ENCODE measurements at regions not wholly inside any gene's neighbourhood (a gene's known extent, or its start where the extent isn't known, plus 50 kb on each side); places are given as distances from the start of the nearest gene placed in this dataset.

DNA sequence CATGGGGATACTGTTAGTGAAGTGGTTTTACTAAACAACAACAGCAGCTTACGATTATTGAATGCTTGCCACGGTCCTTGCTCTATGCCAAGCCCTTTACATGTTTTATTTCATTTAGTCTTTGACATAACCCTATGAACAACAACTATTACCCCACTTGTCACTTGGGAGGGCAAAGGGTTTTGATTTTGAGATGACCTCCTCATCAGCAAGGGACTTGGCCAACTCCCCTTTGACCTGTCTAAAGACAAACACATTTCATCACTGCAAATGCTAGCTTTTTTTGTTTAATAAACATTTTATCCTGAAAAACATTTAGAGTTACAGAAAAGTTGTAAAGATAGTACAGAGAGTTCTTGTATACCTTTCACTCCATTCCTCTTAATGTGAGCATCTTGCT is 152.5 kb upstream of the WNT4 start:
- peaks cover 0 to 9% of the 10 kb centered on the region in 2 donors for H3K27me3 ChIP-seq (ENCODE audit: control insufficient read depth in 2 of 2, insufficient read depth in 2 of 2, low read length in 2 of 2)
- no peak for DNase-seq
- ChIA-PET POLR2A (no interaction called here), CTCF (no interaction called here)
- H3K4me3 ChIP-seq (ENCODE audit: low read length) = no peak overlapping the region
- ATAC-seq = no peak
- Mint-ChIP-seq H3K27ac (no peak overlapping the region), H3K27me3 (peaks cover 41 to 66% (median 51%) of the 10 kb centered on the region in 5 donors), H3K4me3 (no peak overlapping the region), H3K9me3 (peaks cover 0 to 11% (median 2%) of the 10 kb centered on the region in 11 donors), H3K4me1 (peaks cover 0 to 9% (median 0%) of the 10 kb centered on the region in 7 donors), H3K36me3 (peaks cover 0 to 5% (median 4%) of the 10 kb centered on the region in 5 donors)
- intact Hi-C loops (cut with micrococcal nuclease) = no loop called here
- no peaks in the 10 kb centered on the region for H3K9me3 ChIP-seq (ENCODE audit: control insufficient read depth in 2 of 3, low read length in 3 of 3)
- H3K27ac ChIP-seq (ENCODE audit: low read depth, low read length) = no peak overlapping the region
- no peaks in the 10 kb centered on the region for H3K36me3 ChIP-seq (ENCODE audit: control insufficient read depth in 2 of 3, insufficient read depth in 3 of 3, low read length in 3 of 3)
- H3K4me1 ChIP-seq (ENCODE audit: control insufficient read depth in 2 of 2, insufficient read depth in 2 of 2, low read length in 2 of 2) = no peaks in the 10 kb centered on the region

DNA sequence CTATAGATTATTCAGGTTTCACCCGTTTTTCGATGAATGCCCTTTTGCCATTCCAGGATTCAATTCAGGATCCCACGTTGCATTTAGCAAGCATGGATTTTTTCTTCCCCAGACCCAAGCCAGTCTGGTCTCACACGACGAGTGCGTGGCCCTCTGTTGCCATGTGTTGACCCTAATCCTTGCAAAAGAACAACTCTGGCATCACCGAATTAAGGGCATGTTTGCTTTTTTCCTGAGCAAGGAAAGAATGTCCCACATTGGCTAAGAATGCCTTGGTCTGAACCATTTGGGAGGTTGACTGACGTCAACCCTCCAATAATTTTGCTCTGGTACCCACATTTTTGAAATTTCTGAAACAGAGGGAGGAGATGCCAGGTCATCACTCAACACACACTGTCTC is 153.0 kb upstream of the WNT4 start:
- H3K4me1 ChIP-seq (ENCODE audit: control insufficient read depth in 2 of 2, insufficient read depth in 2 of 2, low read length in 2 of 2) = no peaks in the 10 kb centered on the region
- H3K9me3 ChIP-seq (ENCODE audit: control insufficient read depth in 2 of 3, low read length in 3 of 3) = no peaks in the 10 kb centered on the region
- DNase-seq (no peak), ATAC-seq (no peak)
- no peak overlapping the region for H3K4me3 ChIP-seq (ENCODE audit: low read length)
- H3K4me3 Mint-ChIP-seq = no peak overlapping the region
- H3K27me3 Mint-ChIP-seq = peaks cover 46 to 71% (median 56%) of the 10 kb centered on the region in 5 donors
- intact Hi-C loops (cut with micrococcal nuclease) = no loop called here
- H3K27ac ChIP-seq (ENCODE audit: low read depth, low read length) = no peak overlapping the region
- H3K36me3 ChIP-seq (ENCODE audit: control insufficient read depth in 2 of 3, insufficient read depth in 3 of 3, low read length in 3 of 3) = no peaks in the 10 kb centered on the region
- H3K4me1 Mint-ChIP-seq = peaks cover 0 to 9% (median 0%) of the 10 kb centered on the region in 7 donors
- ChIA-PET CTCF (no interaction called here), POLR2A (interaction anchor here (0.7 kb wide), 1 partner anchor 730 kb away, joined by 3 read pairs; no protein-coding TSS in a partner anchor)
- H3K27ac Mint-ChIP-seq = no peak overlapping the region
- peaks cover 0 to 9% of the 10 kb centered on the region in 2 donors for H3K27me3 ChIP-seq (ENCODE audit: control insufficient read depth in 2 of 2, insufficient read depth in 2 of 2, low read length in 2 of 2)
- H3K9me3 Mint-ChIP-seq = peaks cover 0 to 11% (median 2%) of the 10 kb centered on the region in 11 donors
- H3K36me3 Mint-ChIP-seq = peaks cover 0 to 5% (median 4%) of the 10 kb centered on the region in 5 donors

DNA sequence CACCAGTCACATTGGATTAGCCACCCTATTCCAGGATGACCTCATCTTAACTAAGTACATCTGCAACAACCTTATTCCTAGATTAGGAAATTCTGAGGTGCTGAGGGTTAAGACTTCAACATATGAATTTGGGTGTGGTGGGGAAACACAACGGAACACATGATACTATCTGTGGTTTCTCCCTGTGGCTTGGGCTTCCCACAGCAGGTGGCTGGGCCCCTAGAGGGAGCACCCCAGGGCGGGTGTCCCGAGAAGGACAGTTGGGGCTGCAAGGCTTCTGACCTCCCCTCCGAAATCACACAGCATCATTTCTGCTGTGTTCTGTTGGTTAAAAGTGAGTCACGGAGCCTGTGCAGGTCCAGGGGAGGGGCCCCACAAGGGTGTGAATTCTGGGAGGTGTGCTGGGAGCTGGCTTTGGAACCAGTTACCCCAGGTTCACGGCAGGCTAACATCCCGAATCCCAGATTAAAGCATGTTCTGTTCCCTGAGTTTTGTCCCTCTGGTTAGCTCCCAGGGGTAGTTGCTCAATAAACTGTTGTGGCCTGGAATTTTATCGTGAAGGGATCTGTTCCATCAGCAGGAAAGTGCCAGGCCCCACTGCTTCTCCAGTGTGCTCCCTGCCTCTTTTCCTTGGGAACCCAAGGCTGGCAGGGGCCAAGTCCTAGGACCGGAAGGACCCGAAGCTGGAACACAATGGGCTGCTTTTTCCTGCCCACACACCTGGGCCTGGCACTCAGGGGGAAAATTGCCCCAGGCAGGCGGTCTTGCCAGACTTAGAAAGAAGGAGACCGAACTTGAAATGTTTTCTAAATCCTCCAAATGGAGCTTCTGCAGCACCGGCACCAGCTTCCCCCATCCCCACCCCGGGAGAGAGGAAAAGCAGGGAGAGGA is 154.0 kb upstream of the WNT4 start:
- Mint-ChIP-seq H3K4me3 (no peak overlapping the region), H3K9me3 (peaks cover 0 to 13% (median 2%) of the 10 kb centered on the region in 11 donors), H3K27me3 (peaks cover 52 to 69% (median 58%) of the 10 kb centered on the region in 5 donors), H3K36me3 (peaks cover 0 to 5% (median 4%) of the 10 kb centered on the region in 5 donors), H3K27ac (no peak overlapping the region), H3K4me1 (peaks cover 0 to 9% (median 0%) of the 10 kb centered on the region in 7 donors)
- Histone ChIP-seq H3K27ac (ENCODE audit: low read depth, low read length) (no peak overlapping the region), H3K4me3 (ENCODE audit: low read length) (no peak overlapping the region), H3K9me3 (ENCODE audit: control insufficient read depth in 2 of 3, low read length in 3 of 3) (no peaks in the 10 kb centered on the region), H3K4me1 (ENCODE audit: control insufficient read depth in 2 of 2, insufficient read depth in 2 of 2, low read length in 2 of 2) (no peaks in the 10 kb centered on the region), H3K27me3 (ENCODE audit: control insufficient read depth in 2 of 2, insufficient read depth in 2 of 2, low read length in 2 of 2) (peaks cover 0 to 9% of the 10 kb centered on the region in 2 donors), H3K36me3 (ENCODE audit: control insufficient read depth in 2 of 3, insufficient read depth in 3 of 3, low read length in 3 of 3) (no peaks in the 10 kb centered on the region)
- ATAC-seq (no peak), DNase-seq (no peak)
- CTCF ChIA-PET = no interaction called here
- intact Hi-C loops (cut with micrococcal nuclease) = no loop called here
- POLR2A ChIA-PET = no interaction called here

DNA sequence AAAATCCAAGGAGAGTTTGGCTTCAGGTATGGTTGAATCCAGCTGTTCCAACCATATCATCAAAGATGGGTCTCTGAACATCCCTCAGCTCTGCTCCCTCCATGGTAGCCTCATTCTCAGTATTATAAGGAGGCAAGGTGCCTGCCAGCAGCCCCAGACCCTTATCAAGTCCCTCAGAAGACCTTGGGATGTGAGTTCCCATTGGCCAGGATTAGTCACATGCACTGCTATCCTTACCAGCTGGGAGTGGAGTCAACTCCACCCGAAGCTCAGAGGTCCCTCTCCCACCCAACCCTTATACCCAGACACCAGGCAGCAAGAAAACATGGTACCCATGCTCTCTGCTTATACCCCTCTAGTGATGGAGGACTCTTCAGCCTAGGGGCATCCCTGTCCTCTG is 153.7 kb upstream of the ZBTB40 start:
- Histone ChIP-seq H3K4me1 (ENCODE audit: control insufficient read depth in 2 of 2, insufficient read depth in 2 of 2, low read length in 2 of 2) (no peaks in the 10 kb centered on the region), H3K4me3 (ENCODE audit: low read length) (no peak overlapping the region), H3K9me3 (ENCODE audit: control insufficient read depth in 2 of 3, low read length in 3 of 3) (no peaks in the 10 kb centered on the region), H3K27me3 (ENCODE audit: control insufficient read depth in 2 of 2, insufficient read depth in 2 of 2, low read length in 2 of 2) (peaks cover 0 to 9% of the 10 kb centered on the region in 2 donors), H3K27ac (ENCODE audit: low read depth, low read length) (no peak overlapping the region), H3K36me3 (ENCODE audit: control insufficient read depth in 2 of 3, insufficient read depth in 3 of 3, low read length in 3 of 3) (no peaks in the 10 kb centered on the region)
- no peak for ATAC-seq
- H3K27me3 Mint-ChIP-seq = peaks cover 44 to 70% (median 66%) of the 10 kb centered on the region in 5 donors
- H3K36me3 Mint-ChIP-seq = peaks cover 0 to 8% (median 4%) of the 10 kb centered on the region in 5 donors
- CTCF ChIA-PET = no interaction called here
- no peak for DNase-seq
- H3K9me3 Mint-ChIP-seq = peaks cover 0 to 23% (median 5%) of the 10 kb centered on the region in 11 donors
- H3K27ac Mint-ChIP-seq = no peak overlapping the region
- H3K4me3 Mint-ChIP-seq = no peak overlapping the region
- intact Hi-C loops (cut with micrococcal nuclease) = no loop called here
- peaks cover 0 to 9% (median 0%) of the 10 kb centered on the region in 7 donors for H3K4me1 Mint-ChIP-seq
- POLR2A ChIA-PET = no interaction called here

DNA sequence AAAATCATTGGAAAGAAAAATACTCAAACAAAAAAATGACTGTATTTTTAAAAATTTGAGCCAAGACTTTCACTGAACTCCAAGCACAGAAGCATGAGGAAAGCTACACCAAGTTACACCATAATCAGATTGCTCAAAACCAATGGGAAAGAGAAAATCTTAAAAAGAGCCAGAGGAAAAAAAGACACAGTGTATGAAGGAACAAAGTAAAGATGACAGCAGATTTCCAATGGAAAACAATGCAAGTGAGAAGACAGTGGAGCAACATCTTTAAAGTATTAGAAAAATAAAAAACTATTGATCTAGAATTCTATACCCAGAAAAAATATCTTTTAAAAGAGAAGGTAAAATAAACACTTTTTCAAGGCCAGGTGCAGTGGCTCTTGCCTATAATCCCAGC is 147.8 kb upstream of the ZBTB40 start:
- Histone ChIP-seq H3K27ac (ENCODE audit: low read depth, low read length) (no peak overlapping the region), H3K27me3 (ENCODE audit: control insufficient read depth in 2 of 2, insufficient read depth in 2 of 2, low read length in 2 of 2) (no peaks in the 10 kb centered on the region), H3K36me3 (ENCODE audit: control insufficient read depth in 2 of 3, insufficient read depth in 3 of 3, low read length in 3 of 3) (no peaks in the 10 kb centered on the region), H3K4me3 (ENCODE audit: low read length) (no peak overlapping the region), H3K9me3 (ENCODE audit: control insufficient read depth in 2 of 3, low read length in 3 of 3) (peaks cover 0 to 8% (median 0%) of the 10 kb centered on the region in 3 experiments), H3K4me1 (ENCODE audit: control insufficient read depth in 2 of 2, insufficient read depth in 2 of 2, low read length in 2 of 2) (no peaks in the 10 kb centered on the region)
- ATAC-seq (no peak), DNase-seq (no peak)
- no peak overlapping the region for H3K4me3 Mint-ChIP-seq
- POLR2A ChIA-PET = no interaction called here
- no peak overlapping the region for H3K27ac Mint-ChIP-seq
- peaks cover 0 to 35% (median 8%) of the 10 kb centered on the region in 11 donors for H3K9me3 Mint-ChIP-seq
- intact Hi-C loops (cut with micrococcal nuclease) = no loop called here
- H3K36me3 Mint-ChIP-seq = peaks cover 0 to 5% (median 2%) of the 10 kb centered on the region in 5 donors
- H3K4me1 Mint-ChIP-seq = no peaks in the 10 kb centered on the region
- H3K27me3 Mint-ChIP-seq = peaks cover 50 to 69% (median 63%) of the 10 kb centered on the region in 5 donors
- CTCF ChIA-PET = no interaction called here

GRCh38 chr1:22309572-22309971 is 142.1 kb upstream of the ZBTB40 start:
- ATAC-seq (no peak), DNase-seq (no peak)
- Histone ChIP-seq H3K4me1 (ENCODE audit: control insufficient read depth in 2 of 2, insufficient read depth in 2 of 2, low read length in 2 of 2) (no peaks in the 10 kb centered on the region), H3K27me3 (ENCODE audit: control insufficient read depth in 2 of 2, insufficient read depth in 2 of 2, low read length in 2 of 2) (no peaks in the 10 kb centered on the region), H3K36me3 (ENCODE audit: control insufficient read depth in 2 of 3, insufficient read depth in 3 of 3, low read length in 3 of 3) (no peaks in the 10 kb centered on the region), H3K4me3 (ENCODE audit: low read length) (no peak overlapping the region), H3K27ac (ENCODE audit: low read depth, low read length) (no peak overlapping the region), H3K9me3 (ENCODE audit: control insufficient read depth in 2 of 3, low read length in 3 of 3) (no peaks in the 10 kb centered on the region)
- Mint-ChIP-seq H3K27ac (no peak overlapping the region), H3K9me3 (peaks cover 0 to 12% (median 4%) of the 10 kb centered on the region in 11 donors), H3K36me3 (peaks cover 0 to 3% (median 0%) of the 10 kb centered on the region in 5 donors), H3K27me3 (peaks cover 30 to 41% (median 36%) of the 10 kb centered on the region in 5 donors), H3K4me1 (no peaks in the 10 kb centered on the region), H3K4me3 (no peak overlapping the region)
- CTCF ChIA-PET = no interaction called here
- intact Hi-C loops (cut with micrococcal nuclease) = no loop called here
- POLR2A ChIA-PET = interaction anchor here (1.1 kb wide), 1 partner anchor 21 kb away, joined by 3 read pairs; no protein-coding TSS in a partner anchor
